CD14-positive monocyte (primary cell): ENCODE measurements at regions not wholly inside any gene's neighbourhood (a gene's known extent, or its start where the extent isn't known, plus 50 kb on each side); places are given as distances from the start of the nearest gene placed in this dataset.

Experiments
- DNase-seq, 3 donors: peaks; one replicate each; pipeline ENCODE4 v3.0.0-alpha.2; 2011 to 2022
- H2AFZ ChIP-seq: 2 replicates; pipeline ENCODE4 v1.6.0; 2012; ENCODE audit warnings: mild to moderate bottlenecking, low read depth, low read length, inconsistent platforms; ENCODE audit not compliant: insufficient read depth, poor library complexity, severe bottlenecking
- H3K27ac ChIP-seq, 2 donors: 1 replicate in 1 of 2; 2 replicates in 1 of 2; pipeline ENCODE4 v1.5.1; 2012 to 2013; ENCODE audit warnings: low read length in 2 of 2, control low read depth in 1 of 2, inconsistent platforms in 1 of 2, low read depth in 1 of 2, mild to moderate bottlenecking in 1 of 2
- H3K27me3 ChIP-seq, 2 donors: one replicate each; pipeline versions ENCODE4 v1.6.0 to v1.6.1; 2011 to 2013; ENCODE audit warnings: low read length in 2 of 2; ENCODE audit not compliant: control insufficient read depth in 2 of 2, insufficient read depth in 2 of 2
- H3K36me3 ChIP-seq, 2 donors: replicated peaks in 1 of 2; 1 replicate in 1 of 2; 2 replicates in 1 of 2; pipeline versions ENCODE4 v1.5.1 to v1.6.1; 2012 to 2013; ENCODE audit warnings: low read length in 2 of 2, control low read depth in 1 of 2, inconsistent platforms in 1 of 2, mild to moderate bottlenecking in 1 of 2; ENCODE audit not compliant: insufficient read depth in 2 of 2, control insufficient read depth in 1 of 2
- H3K4me1 ChIP-seq, 2 donors: 1 replicate in 1 of 2; 2 replicates in 1 of 2; pipeline versions ENCODE4 v1.5.1 to v1.6.1; 2012 to 2013; ENCODE audit warnings: low read length in 2 of 2, control low read depth in 1 of 2, inconsistent platforms in 1 of 2, mild to moderate bottlenecking in 1 of 2, moderate library complexity in 1 of 2; ENCODE audit not compliant: insufficient read depth in 2 of 2, control insufficient read depth in 1 of 2
- H3K4me2 ChIP-seq: replicated peaks from 2 replicates; pipeline ENCODE3; 2012; ENCODE audit warnings: low read length, moderate library complexity, mild to moderate bottlenecking; ENCODE audit not compliant: poor library complexity, severe bottlenecking; ENCODE audit errors: extremely low read depth
- H3K4me3 ChIP-seq, 3 experiments: fragments of 200-600 bp in 1 of 3; sonication (generic) in 1 of 3; replicated peaks in 1 of 3; 1 replicate in 2 of 3; 2 replicates in 1 of 3; pipeline ENCODE4 v1.5.1; 2011 to 2013; ENCODE audit warnings: low read length in 3 of 3, mild to moderate bottlenecking in 3 of 3, control low read depth in 2 of 3, low read depth in 2 of 3, inconsistent platforms in 1 of 3, moderate library complexity in 1 of 3
- H3K79me2 ChIP-seq: 2 replicates; pipeline ENCODE4 v1.6.0; 2012; ENCODE audit warnings: mild to moderate bottlenecking, control low read depth, inconsistent platforms, low read length, moderate library complexity; ENCODE audit not compliant: insufficient read depth
- H3K9ac ChIP-seq: 2 replicates; pipeline ENCODE4 v1.6.0; 2017; ENCODE audit warnings: low read length, mild to moderate bottlenecking; ENCODE audit not compliant: insufficient read depth, poor library complexity, severe bottlenecking
- H3K9me3 ChIP-seq, 2 donors: replicated peaks in 1 of 2; 1 replicate in 1 of 2; 2 replicates in 1 of 2; pipeline versions ENCODE4 v1.5.1 to v1.6.1; 2012 to 2013; ENCODE audit warnings: low read length in 2 of 2, control low read depth in 1 of 2; ENCODE audit not compliant: control insufficient read depth in 1 of 2, insufficient read depth in 1 of 2
- H4K20me1 ChIP-seq: 2 replicates; pipeline ENCODE4 v1.6.0; 2012; ENCODE audit warnings: mild to moderate bottlenecking, low read length, control low read depth, moderate library complexity; ENCODE audit not compliant: insufficient read depth
- H3K27ac Mint-ChIP-seq, 7 donors: one replicate each; pipeline ENCODE4 v1.8.0; 2020; ENCODE audit warnings: mild to moderate bottlenecking in 7 of 7, mixed read lengths in 7 of 7, moderate library complexity in 6 of 7, inconsistent platforms in 2 of 7
- H3K27me3 Mint-ChIP-seq, 3 donors: one replicate each; pipeline ENCODE4 v1.8.0; 2021 to 2022; ENCODE audit warnings: low read depth in 3 of 3, mild to moderate bottlenecking in 3 of 3, mixed read lengths in 3 of 3, moderate library complexity in 3 of 3, inconsistent platforms in 1 of 3
- H3K36me3 Mint-ChIP-seq, 2 donors: one replicate each; pipeline ENCODE4 v1.8.0; 2020; ENCODE audit warnings: mixed read lengths in 2 of 2, inconsistent platforms in 1 of 2, mild to moderate bottlenecking in 1 of 2
- H3K4me1 Mint-ChIP-seq: one replicate; pipeline ENCODE4 v1.8.0; 2020; ENCODE audit warnings: mild to moderate bottlenecking, mixed read lengths
- H3K4me3 Mint-ChIP-seq, 2 donors: one replicate each; pipeline ENCODE4 v1.8.0; 2020; ENCODE audit warnings: mild to moderate bottlenecking in 2 of 2, mixed read lengths in 2 of 2, moderate library complexity in 1 of 2
- H3K9me3 Mint-ChIP-seq, 7 donors: one replicate each; pipeline ENCODE4 v1.8.0; 2020 to 2022; ENCODE audit warnings: mixed read lengths in 7 of 7, mild to moderate bottlenecking in 6 of 7, moderate library complexity in 6 of 7, inconsistent platforms in 2 of 7
- WGBS: methylation state at CpG from one replicate; pipeline ENCODE4 v1.1.5; 2013; ENCODE audit warnings: missing lambda C conversion rate; ENCODE audit not compliant: insufficient coverage; 5-methylcytosine and 5-hydroxymethylcytosine counted together
- intact Hi-C, 2 donors: fragments of 100-400 bp; cut with micrococcal nuclease; formaldehyde crosslinking; loops; one replicate each; pipeline versions ENCODE4 v1.15.0 to v1.15.1; 2023
- TF ChIP-seq, protein P1 (sequence below): fragments of 200-600 bp; IDR thresholded peaks from one replicate; pipeline ENCODE4 v1.8.0; 2022; ENCODE audit warnings: antibody characterized with exemption, mild to moderate bottlenecking

DNA sequence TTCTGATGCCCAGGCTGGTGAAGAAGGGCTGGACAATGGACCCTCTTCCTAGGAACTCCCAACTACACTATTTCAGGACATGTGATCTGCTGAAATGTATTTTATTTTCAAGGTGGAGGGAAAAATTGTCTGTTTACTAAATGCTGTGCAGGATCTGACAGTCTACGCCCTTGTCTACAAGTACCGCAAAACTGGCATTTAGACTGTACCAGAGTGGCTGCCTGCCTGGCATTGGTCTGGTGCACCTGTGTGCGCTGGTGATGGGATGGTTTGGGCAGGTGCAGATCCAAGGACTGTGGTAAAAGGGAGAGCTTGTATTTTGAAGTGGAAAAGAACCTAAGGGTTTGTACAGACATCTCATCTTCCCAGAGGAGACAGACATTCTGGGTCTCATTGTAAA, 79.7 kb downstream of the AIPL1 start:
- TF ChIP-seq, protein P1, sequence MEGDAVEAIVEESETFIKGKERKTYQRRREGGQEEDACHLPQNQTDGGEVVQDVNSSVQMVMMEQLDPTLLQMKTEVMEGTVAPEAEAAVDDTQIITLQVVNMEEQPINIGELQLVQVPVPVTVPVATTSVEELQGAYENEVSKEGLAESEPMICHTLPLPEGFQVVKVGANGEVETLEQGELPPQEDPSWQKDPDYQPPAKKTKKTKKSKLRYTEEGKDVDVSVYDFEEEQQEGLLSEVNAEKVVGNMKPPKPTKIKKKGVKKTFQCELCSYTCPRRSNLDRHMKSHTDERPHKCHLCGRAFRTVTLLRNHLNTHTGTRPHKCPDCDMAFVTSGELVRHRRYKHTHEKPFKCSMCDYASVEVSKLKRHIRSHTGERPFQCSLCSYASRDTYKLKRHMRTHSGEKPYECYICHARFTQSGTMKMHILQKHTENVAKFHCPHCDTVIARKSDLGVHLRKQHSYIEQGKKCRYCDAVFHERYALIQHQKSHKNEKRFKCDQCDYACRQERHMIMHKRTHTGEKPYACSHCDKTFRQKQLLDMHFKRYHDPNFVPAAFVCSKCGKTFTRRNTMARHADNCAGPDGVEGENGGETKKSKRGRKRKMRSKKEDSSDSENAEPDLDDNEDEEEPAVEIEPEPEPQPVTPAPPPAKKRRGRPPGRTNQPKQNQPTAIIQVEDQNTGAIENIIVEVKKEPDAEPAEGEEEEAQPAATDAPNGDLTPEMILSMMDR = no peak
- WGBS = 87% methylated on average over 3 of the region's 3 CpGs
- H3K4me1 ChIP-seq = no peaks in the 10 kb centered on the region

DNA sequence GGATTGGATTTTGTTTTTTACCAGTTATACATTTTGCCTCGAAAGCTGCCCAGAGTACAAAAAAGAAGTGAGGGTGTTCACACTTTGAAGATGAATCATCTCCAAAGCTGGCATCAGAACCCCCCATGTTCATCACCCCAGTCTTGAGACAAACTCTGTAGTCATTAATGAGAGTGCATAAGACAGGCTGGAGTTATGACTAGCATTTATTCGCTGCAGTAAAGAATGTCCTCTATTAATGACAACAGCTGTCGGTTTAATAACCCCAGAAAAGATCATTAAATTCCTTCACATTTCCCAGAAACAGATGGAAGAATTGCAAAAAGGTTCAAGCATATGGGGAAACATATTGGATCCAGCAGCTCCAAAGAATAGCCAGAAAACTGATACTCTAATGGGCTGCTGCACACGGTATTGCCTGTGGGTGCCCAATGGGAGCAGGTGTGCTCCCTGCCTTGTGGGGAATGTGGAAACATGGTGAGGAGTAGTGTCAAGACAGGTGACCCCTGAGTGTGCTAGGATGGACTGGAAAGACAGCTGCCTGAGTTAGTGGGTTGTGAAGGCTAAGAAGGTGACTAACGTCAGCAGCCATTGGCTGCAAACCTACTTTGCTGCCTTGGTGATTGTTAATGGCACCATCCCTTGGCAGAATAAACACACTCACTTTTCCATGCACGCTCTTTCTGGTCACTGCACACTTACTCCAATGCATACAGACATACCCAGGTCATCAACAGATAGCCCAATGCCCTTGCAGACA, 81.9 kb downstream of the AIPL1 start:
- no peak overlapping the region for H3K4me3 ChIP-seq
- WGBS = 100% methylated on average over 3 of the region's 6 CpGs
- peaks cover 0 to 5% of the 10 kb centered on the region in 2 donors for H3K27me3 ChIP-seq
- H3K79me2 ChIP-seq = no peaks in the 10 kb centered on the region
- no peak for DNase-seq
- Mint-ChIP-seq H3K27ac (no peak overlapping the region), H3K4me1 (no peaks in the 10 kb centered on the region), H3K36me3 (no peaks in the 10 kb centered on the region), H3K9me3 (peaks cover 0 to 2% (median 0%) of the 10 kb centered on the region in 7 donors), H3K27me3 (peaks cover 5 to 11% (median 6%) of the 10 kb centered on the region in 3 donors), H3K4me3 (no peak overlapping the region)
- no peaks in the 10 kb centered on the region for H4K20me1 ChIP-seq
- no peaks in the 10 kb centered on the region for H3K4me1 ChIP-seq
- H3K4me2 ChIP-seq = no peak overlapping the region
- H2AFZ ChIP-seq = no peak overlapping the region
- no peaks in the 10 kb centered on the region for H3K36me3 ChIP-seq
- H3K27ac ChIP-seq = no peak overlapping the region
- H3K9me3 ChIP-seq = no peaks in the 10 kb centered on the region
- H3K9ac ChIP-seq = no peak overlapping the region
- TF ChIP-seq, protein P1 = no peak
- intact Hi-C loops = no loop called here

More for the DNA sequence above, 79.7 kb downstream of the AIPL1 start:
- Mint-ChIP-seq H3K4me3 (no peak overlapping the region), H3K27me3 (peaks cover 8 to 10% (median 9%) of the 10 kb centered on the region in 3 donors), H3K27ac (no peak overlapping the region), H3K9me3 (peaks cover 0 to 2% (median 0%) of the 10 kb centered on the region in 7 donors), H3K4me1 (no peaks in the 10 kb centered on the region), H3K36me3 (no peaks in the 10 kb centered on the region)
- Histone ChIP-seq H3K36me3 (no peaks in the 10 kb centered on the region), H2AFZ (no peak overlapping the region), H3K27me3 (peaks cover 0 to 5% of the 10 kb centered on the region in 2 donors), H3K4me2 (no peak overlapping the region), H3K79me2 (no peaks in the 10 kb centered on the region), H3K9ac (no peak overlapping the region), H4K20me1 (no peaks in the 10 kb centered on the region), H3K4me3 (no peak overlapping the region), H3K9me3 (no peaks in the 10 kb centered on the region), H3K27ac (no peak overlapping the region)
- intact Hi-C loops = no loop called here
- DNase-seq = no peak
